PFSK-1 (cell line): ENCODE measurements at regions not wholly inside any gene's neighbourhood (a gene's known extent, or its start where the extent isn't known, plus 50 kb on each side); places are given as distances from the start of the nearest gene placed in this dataset.

Experiments used
- FOXP2 ChIP-seq: optimal IDR thresholded peaks from 2 replicates; pipeline ENCODE3; 2011; ENCODE audit warnings: borderline replicate concordance, control low read depth, inconsistent platforms; ENCODE audit not compliant: insufficient read depth; ENCODE audit errors: extremely low read length, extremely low read depth
- POLR2AphosphoS5 ChIP-seq: IDR thresholded peaks from 2 replicates; pipeline ENCODE4 v1.6.1; 2012; ENCODE audit warnings: low read depth, mild to moderate bottlenecking, control low read depth, low read length, moderate library complexity
- SIN3A ChIP-seq: IDR thresholded peaks from 2 replicates; pipeline ENCODE4 v1.6.1; 2012; ENCODE audit warnings: mild to moderate bottlenecking, low read length, moderate library complexity, borderline replicate concordance; ENCODE audit not compliant: insufficient read depth
- TAF1 ChIP-seq: IDR thresholded peaks from 2 replicates; pipeline ENCODE4 v1.6.1; 2012; ENCODE audit warnings: low read length, control low read depth, borderline replicate concordance; ENCODE audit not compliant: insufficient read depth
- TF ChIP-seq, protein P1 (sequence below), 2 experiments: IDR thresholded peaks; 2 replicates each; pipeline versions ENCODE4 v1.6.1 to v1.8.0; 2011 to 2012; ENCODE audit warnings: low read depth in 2 of 2, low read length in 2 of 2, control low read depth in 1 of 2, inconsistent platforms in 1 of 2, mild to moderate bottlenecking in 1 of 2, moderate library complexity in 1 of 2; ENCODE audit not compliant: insufficient read depth in 1 of 2

DNA sequence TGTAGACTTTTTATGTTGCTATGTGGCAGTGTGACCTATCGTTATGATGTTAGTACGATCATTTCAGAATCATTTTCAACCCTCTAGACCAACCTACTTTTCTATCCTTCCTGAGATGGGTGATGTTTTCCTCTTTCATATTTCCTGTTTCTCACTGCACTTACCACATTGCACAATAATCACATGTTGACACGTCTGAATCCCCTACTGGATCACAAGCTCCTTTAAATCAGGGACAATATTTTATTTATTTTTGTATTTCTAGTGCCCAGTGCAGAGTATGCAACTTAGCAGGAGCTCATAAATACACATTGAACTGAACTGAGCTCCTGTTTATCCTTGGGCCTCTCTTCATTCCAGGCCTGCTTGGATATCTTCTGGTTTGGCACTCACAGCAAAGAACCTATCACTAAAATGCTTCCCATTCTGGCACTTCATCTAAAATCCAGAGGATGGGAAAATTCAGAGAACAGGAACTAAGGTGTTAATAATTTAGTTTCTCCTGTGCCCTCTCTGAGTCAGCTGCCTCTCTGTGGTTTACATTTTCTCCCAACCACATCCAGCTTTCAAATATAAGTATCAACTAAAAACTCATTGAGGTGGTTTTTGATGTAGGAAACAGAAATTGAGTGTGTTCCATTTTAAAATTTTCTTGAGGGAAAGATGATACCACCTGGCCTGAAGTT lies 69.4 kb upstream of the DYRK2 start:
- TF ChIP-seq FOXP2 (no peak), POLR2AphosphoS5 (no peak), SIN3A (no peak), TAF1 (no peak)
- TF ChIP-seq, protein P1, sequence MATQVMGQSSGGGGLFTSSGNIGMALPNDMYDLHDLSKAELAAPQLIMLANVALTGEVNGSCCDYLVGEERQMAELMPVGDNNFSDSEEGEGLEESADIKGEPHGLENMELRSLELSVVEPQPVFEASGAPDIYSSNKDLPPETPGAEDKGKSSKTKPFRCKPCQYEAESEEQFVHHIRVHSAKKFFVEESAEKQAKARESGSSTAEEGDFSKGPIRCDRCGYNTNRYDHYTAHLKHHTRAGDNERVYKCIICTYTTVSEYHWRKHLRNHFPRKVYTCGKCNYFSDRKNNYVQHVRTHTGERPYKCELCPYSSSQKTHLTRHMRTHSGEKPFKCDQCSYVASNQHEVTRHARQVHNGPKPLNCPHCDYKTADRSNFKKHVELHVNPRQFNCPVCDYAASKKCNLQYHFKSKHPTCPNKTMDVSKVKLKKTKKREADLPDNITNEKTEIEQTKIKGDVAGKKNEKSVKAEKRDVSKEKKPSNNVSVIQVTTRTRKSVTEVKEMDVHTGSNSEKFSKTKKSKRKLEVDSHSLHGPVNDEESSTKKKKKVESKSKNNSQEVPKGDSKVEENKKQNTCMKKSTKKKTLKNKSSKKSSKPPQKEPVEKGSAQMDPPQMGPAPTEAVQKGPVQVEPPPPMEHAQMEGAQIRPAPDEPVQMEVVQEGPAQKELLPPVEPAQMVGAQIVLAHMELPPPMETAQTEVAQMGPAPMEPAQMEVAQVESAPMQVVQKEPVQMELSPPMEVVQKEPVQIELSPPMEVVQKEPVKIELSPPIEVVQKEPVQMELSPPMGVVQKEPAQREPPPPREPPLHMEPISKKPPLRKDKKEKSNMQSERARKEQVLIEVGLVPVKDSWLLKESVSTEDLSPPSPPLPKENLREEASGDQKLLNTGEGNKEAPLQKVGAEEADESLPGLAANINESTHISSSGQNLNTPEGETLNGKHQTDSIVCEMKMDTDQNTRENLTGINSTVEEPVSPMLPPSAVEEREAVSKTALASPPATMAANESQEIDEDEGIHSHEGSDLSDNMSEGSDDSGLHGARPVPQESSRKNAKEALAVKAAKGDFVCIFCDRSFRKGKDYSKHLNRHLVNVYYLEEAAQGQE (IDR thresholded peaks at IDR 0.05; ENCODE audit: insufficient read depth in 1 of 2, low read depth in 2 of 2, low read length in 2 of 2), result no peak

DNA sequence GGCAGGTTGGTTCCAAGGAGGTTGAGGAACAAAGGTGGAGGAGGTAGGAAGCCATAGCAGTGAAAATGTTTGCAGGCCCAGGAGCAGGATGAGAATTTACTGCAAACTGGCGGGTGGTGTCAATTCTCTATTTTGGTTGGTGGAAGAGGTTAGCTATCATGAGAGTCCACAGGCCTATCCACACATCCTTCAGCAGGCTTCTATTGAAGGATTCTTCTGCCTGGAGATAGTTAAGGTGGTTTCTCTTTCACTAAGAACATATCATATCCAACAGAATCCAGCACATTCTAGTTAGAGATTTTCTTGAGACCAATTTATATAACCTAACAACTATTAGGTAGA lies 68.9 kb upstream of the DYRK2 start:
- TF ChIP-seq SIN3A (no peak), TAF1 (no peak), FOXP2 (no peak)
- TF ChIP-seq, protein P1 (IDR thresholded peaks at IDR 0.05; ENCODE audit: insufficient read depth in 1 of 2, low read depth in 2 of 2, low read length in 2 of 2), result no peak

DNA sequence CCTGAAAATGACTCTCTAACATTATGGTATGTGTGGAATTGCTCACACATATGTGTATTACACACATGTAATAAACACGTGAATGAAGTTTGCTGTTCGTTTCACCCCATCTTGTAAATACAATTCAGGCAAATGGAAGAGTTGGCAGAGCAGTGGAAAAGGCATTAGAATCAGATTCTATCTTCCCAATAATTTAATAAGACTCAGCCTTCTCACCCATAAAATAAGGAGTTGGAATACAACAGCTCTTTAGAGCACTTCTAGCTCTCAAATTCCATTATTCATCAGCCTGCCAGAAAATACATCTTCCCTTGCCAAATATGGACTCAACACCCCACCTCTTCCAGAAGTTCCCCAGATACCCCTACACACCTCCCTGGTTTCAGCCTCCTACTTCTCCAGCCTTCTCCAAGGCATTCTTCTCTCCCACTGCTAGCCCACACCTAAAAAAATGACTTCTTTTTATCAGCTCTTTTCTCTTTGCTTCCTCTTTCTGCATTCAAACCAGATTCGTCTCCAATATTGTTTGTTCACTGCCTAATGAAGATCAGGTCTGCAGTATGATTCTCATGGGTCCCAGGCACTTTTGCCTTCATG lies 66.2 kb upstream of the DYRK2 start:
- TF ChIP-seq, protein P1 (IDR thresholded peaks at IDR 0.05; ENCODE audit: insufficient read depth in 1 of 2, low read depth in 2 of 2, low read length in 2 of 2), result no peak
- TF ChIP-seq SIN3A (no peak), FOXP2 (no peak), POLR2AphosphoS5 (no peak), TAF1 (no peak)

DNA sequence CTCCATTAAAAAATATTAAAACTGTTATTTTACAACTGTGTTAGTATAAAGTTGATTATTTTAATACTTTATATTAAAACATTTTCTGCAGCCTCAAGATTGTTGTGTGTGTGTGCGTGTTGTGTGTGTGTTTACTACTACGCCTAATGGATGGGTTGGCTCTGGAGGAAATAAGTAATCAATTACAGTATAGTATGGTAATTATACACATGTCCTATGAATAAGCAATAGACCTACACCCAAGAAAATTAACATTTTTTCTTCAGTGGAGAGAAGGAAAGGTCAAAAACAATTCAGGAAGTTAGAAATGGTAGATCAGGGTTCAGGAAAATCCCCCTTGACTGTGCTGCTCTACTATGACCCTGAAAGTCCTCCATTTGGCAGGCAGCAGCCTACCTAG lies 65.7 kb upstream of the DYRK2 start:
- TF ChIP-seq SIN3A, result no peak

DNA sequence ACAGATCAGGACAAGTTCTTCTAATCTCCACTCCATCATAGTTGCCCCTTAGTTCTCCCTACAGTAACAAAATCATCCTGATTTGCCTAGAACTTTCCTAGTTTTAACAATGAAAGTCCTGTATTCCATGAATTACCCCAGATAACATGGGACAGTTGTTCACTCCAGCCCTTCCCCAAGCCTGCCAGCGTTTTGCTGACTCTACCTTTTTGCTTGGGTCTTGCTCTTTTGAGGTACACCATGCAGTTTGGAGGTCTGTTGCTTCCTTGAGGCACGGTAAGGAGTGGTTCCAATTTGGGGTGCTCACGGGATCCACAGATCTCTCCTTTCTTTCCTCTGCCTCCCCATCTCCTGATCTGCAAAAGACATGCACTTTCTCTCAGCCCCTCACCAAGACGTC lies 61.6 kb upstream of the DYRK2 start:
- TF ChIP-seq SIN3A, result no peak
- TF ChIP-seq FOXP2, result no peak
- no peak for TF ChIP-seq POLR2AphosphoS5
- no peak for TF ChIP-seq TAF1
- TF ChIP-seq, protein P1 (IDR thresholded peaks at IDR 0.05; ENCODE audit: insufficient read depth in 1 of 2, low read depth in 2 of 2, low read length in 2 of 2), result no peak
